ENCODE measurements at regions not wholly inside any gene's neighbourhood (a gene's known extent, or its start where the extent isn't known, plus 50 kb on each side); places are given as distances from the start of the nearest gene placed in this dataset.

GRCh38 chr1:55378582-55378981, 163.4 kb upstream of the USP24 start:
- no peak overlapping the region for H3K4me2 ChIP-seq (ENCODE audit: low read length)
- TF ChIP-seq, protein P1, sequence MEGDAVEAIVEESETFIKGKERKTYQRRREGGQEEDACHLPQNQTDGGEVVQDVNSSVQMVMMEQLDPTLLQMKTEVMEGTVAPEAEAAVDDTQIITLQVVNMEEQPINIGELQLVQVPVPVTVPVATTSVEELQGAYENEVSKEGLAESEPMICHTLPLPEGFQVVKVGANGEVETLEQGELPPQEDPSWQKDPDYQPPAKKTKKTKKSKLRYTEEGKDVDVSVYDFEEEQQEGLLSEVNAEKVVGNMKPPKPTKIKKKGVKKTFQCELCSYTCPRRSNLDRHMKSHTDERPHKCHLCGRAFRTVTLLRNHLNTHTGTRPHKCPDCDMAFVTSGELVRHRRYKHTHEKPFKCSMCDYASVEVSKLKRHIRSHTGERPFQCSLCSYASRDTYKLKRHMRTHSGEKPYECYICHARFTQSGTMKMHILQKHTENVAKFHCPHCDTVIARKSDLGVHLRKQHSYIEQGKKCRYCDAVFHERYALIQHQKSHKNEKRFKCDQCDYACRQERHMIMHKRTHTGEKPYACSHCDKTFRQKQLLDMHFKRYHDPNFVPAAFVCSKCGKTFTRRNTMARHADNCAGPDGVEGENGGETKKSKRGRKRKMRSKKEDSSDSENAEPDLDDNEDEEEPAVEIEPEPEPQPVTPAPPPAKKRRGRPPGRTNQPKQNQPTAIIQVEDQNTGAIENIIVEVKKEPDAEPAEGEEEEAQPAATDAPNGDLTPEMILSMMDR (conservative IDR thresholded peaks at IDR 0.05; ENCODE audit: low read depth, low read length), result peak; percentile 85
- no peak for TF ChIP-seq EZH2phosphoT487 (IDR thresholded peaks at IDR 0.05; ENCODE audit: borderline replicate concordance, low read length)
- no peak for TF ChIP-seq EZH2 (IDR thresholded peaks at IDR 0.05; ENCODE audit: low read length, unreplicated experiment)
- ATAC-seq (peak; percentile 40), DNase-seq (peak; percentile 84)
- no peak overlapping the region for H3K4me3 ChIP-seq (ENCODE audit: low read length)
- no peaks in the 10 kb centered on the region for H3K9me3 ChIP-seq (ENCODE audit: low read length)
- H2AFZ ChIP-seq (ENCODE audit: low read length), result no peak overlapping the region
- H3K79me2 ChIP-seq (ENCODE audit: low read length), result no peaks in the 10 kb centered on the region
- ChIA-PET POLR2A (ENCODE audit: unreplicated experiment) (no interaction called here), CTCF (interaction anchor here (0.6 to 1.3 kb wide), 3 partner anchors 50 to 128 kb away, joined by 3 to 7 read pairs (median 5); no protein-coding TSS in a partner anchor)
- no peaks in the 10 kb centered on the region for H3K9me2 ChIP-seq (replicated peaks; ENCODE audit: low read length)
- H3K4me1 ChIP-seq (ENCODE audit: insufficient read depth, low read length), result peaks cover 49% of the 10 kb centered on the region
- H3K36me3 ChIP-seq (ENCODE audit: low read depth, low read length), result no peaks in the 10 kb centered on the region
- no peaks in the 10 kb centered on the region for H3K27me3 ChIP-seq (ENCODE audit: low read length)
- H4K20me1 ChIP-seq (ENCODE audit: low read length), result no peaks in the 10 kb centered on the region
- peak overlapping the region; percentile 40 for H3K27ac ChIP-seq (ENCODE audit: low read length)
- intact Hi-C loops (cut with micrococcal nuclease), result loop anchor here (5.0 kb wide), 2 partner anchors 66 to 94 kb away; no protein-coding TSS in a partner anchor
- H3K9ac ChIP-seq (ENCODE audit: low read length), result no peak overlapping the region
- H3F3A ChIP-seq (ENCODE audit: low read length, unreplicated experiment), result no peaks in the 10 kb centered on the region
- BruUV-seq (replicated peaks), result no TSS peak

DNA sequence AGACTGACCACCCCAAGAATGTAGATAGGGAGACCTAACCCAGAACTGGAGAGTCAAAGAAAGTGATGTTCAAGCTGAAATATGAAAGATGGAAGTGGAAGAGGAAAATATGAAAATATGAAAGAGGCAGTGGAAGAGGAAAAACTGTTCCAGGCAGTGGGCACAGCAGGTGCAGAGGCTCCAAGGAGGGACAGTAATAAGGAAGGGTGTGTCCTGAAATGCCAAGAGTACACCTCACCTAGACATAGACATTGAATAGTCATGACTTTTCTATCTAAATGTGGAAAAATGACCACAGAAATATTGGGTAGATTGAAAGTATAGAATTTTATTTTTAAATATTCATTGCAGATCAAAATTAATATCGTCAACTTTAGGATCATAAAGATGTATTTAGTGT, 161.7 kb upstream of the USP24 start:
- H3K4me2 ChIP-seq (ENCODE audit: low read length), result 0 out of 2 replicates have a peak overlapping the region, but pooled peaks have one; percentile 11
- H3K4me1 ChIP-seq (ENCODE audit: insufficient read depth, low read length), result peaks cover 49% of the 10 kb centered on the region
- DNase-seq (peak; percentile 44), ATAC-seq (no peak)
- H3K36me3 ChIP-seq (ENCODE audit: low read depth, low read length), result no peaks in the 10 kb centered on the region
- H2AFZ ChIP-seq (ENCODE audit: low read length), result no peak overlapping the region
- no peaks in the 10 kb centered on the region for H3F3A ChIP-seq (ENCODE audit: low read length, unreplicated experiment)
- no peak overlapping the region for H3K27ac ChIP-seq (ENCODE audit: low read length)
- H4K20me1 ChIP-seq (ENCODE audit: low read length), result no peaks in the 10 kb centered on the region
- ChIA-PET CTCF (no interaction called here), POLR2A (ENCODE audit: unreplicated experiment) (no interaction called here)
- BruUV-seq (replicated peaks), result no TSS peak
- intact Hi-C loops (cut with micrococcal nuclease), result loop anchor here (5.0 kb wide), 2 partner anchors 65 to 95 kb away; no protein-coding TSS in a partner anchor
- no peak overlapping the region for H3K4me3 ChIP-seq (ENCODE audit: low read length)
- H3K9me3 ChIP-seq (ENCODE audit: low read length), result no peaks in the 10 kb centered on the region
- no peaks in the 10 kb centered on the region for H3K27me3 ChIP-seq (ENCODE audit: low read length)
- no peak overlapping the region for H3K9ac ChIP-seq (ENCODE audit: low read length)
- no peaks in the 10 kb centered on the region for H3K79me2 ChIP-seq (ENCODE audit: low read length)
- no peaks in the 10 kb centered on the region for H3K9me2 ChIP-seq (replicated peaks; ENCODE audit: low read length)
- TF ChIP-seq EZH2phosphoT487 (IDR thresholded peaks at IDR 0.05; ENCODE audit: borderline replicate concordance, low read length) (no peak), EZH2 (IDR thresholded peaks at IDR 0.05; ENCODE audit: low read length, unreplicated experiment) (no peak)
- TF ChIP-seq, protein P1 (conservative IDR thresholded peaks at IDR 0.05; ENCODE audit: low read depth, low read length), result no peak

- intact Hi-C loops (cut with micrococcal nuclease), result loop anchor here (1.0 to 5.0 kb wide), 5 partner anchors 54 to 1209 kb away; no protein-coding TSS in a partner anchor
- H4K20me1 ChIP-seq (ENCODE audit: low read length), result no peaks in the 10 kb centered on the region
- H3K27me3 ChIP-seq (ENCODE audit: low read length), result no peaks in the 10 kb centered on the region
- peak overlapping the region; percentile 64 for H2AFZ ChIP-seq (ENCODE audit: low read length)
- DNase-seq (peak; percentile 58), ATAC-seq (peak; percentile 21)
- BruUV-seq (replicated peaks), result no TSS peak
- no peaks in the 10 kb centered on the region for H3K79me2 ChIP-seq (ENCODE audit: low read length)
- H3K4me2 ChIP-seq (ENCODE audit: low read length), result peak overlapping the region; percentile 64
- no peaks in the 10 kb centered on the region for H3F3A ChIP-seq (ENCODE audit: low read length, unreplicated experiment)
- ChIA-PET CTCF (interaction anchor here (0.5 to 1.9 kb wide), 12 partner anchors 27 to 1450 kb away, joined by 3 to 12 read pairs (median 5); no protein-coding TSS in a partner anchor), POLR2A (ENCODE audit: unreplicated experiment) (no interaction called here)
- no peaks in the 10 kb centered on the region for H3K9me3 ChIP-seq (ENCODE audit: low read length)
- no peaks in the 10 kb centered on the region for H3K36me3 ChIP-seq (ENCODE audit: low read depth, low read length)
- peaks cover 49% of the 10 kb centered on the region for H3K4me1 ChIP-seq (ENCODE audit: insufficient read depth, low read length)
- TF ChIP-seq, protein P1 (conservative IDR thresholded peaks at IDR 0.05; ENCODE audit: low read depth, low read length), result peak; percentile 95
- TF ChIP-seq EZH2phosphoT487 (IDR thresholded peaks at IDR 0.05; ENCODE audit: borderline replicate concordance, low read length) (no peak), EZH2 (IDR thresholded peaks at IDR 0.05; ENCODE audit: low read length, unreplicated experiment) (no peak)
- no peak overlapping the region; the same call in 1 of the 2 replicates for H3K4me3 ChIP-seq (ENCODE audit: low read length)
- peak overlapping the region; percentile 90 for H3K27ac ChIP-seq (ENCODE audit: low read length)
- no peaks in the 10 kb centered on the region for H3K9me2 ChIP-seq (replicated peaks; ENCODE audit: low read length)
- H3K9ac ChIP-seq (ENCODE audit: low read length), result peak overlapping the region; percentile 74
Observed at GRCh38 chr1:55375617-55376258, 160.6 kb upstream of the USP24 start.
